ENCODE measurements at regions not wholly inside any gene's neighbourhood (a gene's known extent, or its start where the extent isn't known, plus 50 kb on each side); places are given as distances from the start of the nearest gene placed in this dataset.

DNA sequence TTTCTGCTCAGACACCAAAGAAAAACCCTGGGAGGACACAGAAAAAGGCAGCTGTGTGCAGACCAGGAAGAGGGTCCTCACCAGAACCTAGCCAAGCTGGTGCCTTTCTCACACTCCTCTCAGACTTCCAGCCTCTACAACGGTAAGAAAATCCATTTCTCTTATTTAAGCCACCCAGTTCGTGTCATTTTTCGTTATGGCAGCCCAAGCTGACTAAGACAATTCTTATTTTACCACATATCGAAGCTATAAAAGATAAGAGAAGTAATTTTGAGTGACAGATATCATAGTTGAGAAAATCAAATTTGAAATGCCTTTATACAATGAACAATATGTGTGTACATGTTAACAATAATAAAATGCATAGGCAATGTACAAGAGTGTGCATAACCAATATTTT is 219.5 kb downstream of the CBLN2 start:
- Mint-ChIP-seq H3K27me3 (ENCODE audit: unreplicated experiment) (no peaks in the 10 kb centered on the region), H3K27ac (ENCODE audit: unreplicated experiment) (no peak overlapping the region), H3K9me3 (ENCODE audit: unreplicated experiment) (no peaks in the 10 kb centered on the region), H3K36me3 (ENCODE audit: unreplicated experiment) (no peaks in the 10 kb centered on the region), H3K4me1 (ENCODE audit: low read depth, unreplicated experiment) (no peaks in the 10 kb centered on the region), H3K4me3 (ENCODE audit: unreplicated experiment) (no peak overlapping the region)
- TF ChIP-seq, protein P1, sequence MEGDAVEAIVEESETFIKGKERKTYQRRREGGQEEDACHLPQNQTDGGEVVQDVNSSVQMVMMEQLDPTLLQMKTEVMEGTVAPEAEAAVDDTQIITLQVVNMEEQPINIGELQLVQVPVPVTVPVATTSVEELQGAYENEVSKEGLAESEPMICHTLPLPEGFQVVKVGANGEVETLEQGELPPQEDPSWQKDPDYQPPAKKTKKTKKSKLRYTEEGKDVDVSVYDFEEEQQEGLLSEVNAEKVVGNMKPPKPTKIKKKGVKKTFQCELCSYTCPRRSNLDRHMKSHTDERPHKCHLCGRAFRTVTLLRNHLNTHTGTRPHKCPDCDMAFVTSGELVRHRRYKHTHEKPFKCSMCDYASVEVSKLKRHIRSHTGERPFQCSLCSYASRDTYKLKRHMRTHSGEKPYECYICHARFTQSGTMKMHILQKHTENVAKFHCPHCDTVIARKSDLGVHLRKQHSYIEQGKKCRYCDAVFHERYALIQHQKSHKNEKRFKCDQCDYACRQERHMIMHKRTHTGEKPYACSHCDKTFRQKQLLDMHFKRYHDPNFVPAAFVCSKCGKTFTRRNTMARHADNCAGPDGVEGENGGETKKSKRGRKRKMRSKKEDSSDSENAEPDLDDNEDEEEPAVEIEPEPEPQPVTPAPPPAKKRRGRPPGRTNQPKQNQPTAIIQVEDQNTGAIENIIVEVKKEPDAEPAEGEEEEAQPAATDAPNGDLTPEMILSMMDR (IDR thresholded peaks at IDR 0.05; ENCODE audit: partially characterized antibody, unreplicated experiment), result no peak
- no peak for DNase-seq

DNA sequence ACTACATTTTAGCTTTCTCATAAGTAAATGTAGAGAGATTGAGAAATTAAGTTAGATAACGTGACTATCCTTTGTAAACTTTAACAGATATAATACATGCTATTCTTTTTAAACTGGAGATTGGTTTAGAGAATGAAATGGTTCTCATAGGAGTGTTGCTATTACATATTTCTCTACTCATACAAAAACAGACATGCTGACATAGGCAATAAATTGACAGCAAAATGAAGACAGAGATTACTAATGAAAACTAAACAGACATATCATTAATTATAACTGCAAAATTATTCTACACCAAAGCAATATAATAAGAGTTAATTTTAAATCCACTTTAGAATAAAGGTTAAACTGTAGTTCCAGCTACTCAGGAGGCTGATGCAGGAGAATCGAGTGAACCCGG is 227.6 kb downstream of the CBLN2 start:
- TF ChIP-seq, protein P1 (IDR thresholded peaks at IDR 0.05; ENCODE audit: partially characterized antibody, unreplicated experiment), result no peak
- Mint-ChIP-seq H3K4me1 (ENCODE audit: low read depth, unreplicated experiment) (no peaks in the 10 kb centered on the region), H3K27me3 (ENCODE audit: unreplicated experiment) (no peaks in the 10 kb centered on the region), H3K27ac (ENCODE audit: unreplicated experiment) (no peak overlapping the region), H3K4me3 (ENCODE audit: unreplicated experiment) (no peak overlapping the region), H3K9me3 (ENCODE audit: unreplicated experiment) (no peaks in the 10 kb centered on the region), H3K36me3 (ENCODE audit: unreplicated experiment) (no peaks in the 10 kb centered on the region)
- DNase-seq, result no peak

DNA sequence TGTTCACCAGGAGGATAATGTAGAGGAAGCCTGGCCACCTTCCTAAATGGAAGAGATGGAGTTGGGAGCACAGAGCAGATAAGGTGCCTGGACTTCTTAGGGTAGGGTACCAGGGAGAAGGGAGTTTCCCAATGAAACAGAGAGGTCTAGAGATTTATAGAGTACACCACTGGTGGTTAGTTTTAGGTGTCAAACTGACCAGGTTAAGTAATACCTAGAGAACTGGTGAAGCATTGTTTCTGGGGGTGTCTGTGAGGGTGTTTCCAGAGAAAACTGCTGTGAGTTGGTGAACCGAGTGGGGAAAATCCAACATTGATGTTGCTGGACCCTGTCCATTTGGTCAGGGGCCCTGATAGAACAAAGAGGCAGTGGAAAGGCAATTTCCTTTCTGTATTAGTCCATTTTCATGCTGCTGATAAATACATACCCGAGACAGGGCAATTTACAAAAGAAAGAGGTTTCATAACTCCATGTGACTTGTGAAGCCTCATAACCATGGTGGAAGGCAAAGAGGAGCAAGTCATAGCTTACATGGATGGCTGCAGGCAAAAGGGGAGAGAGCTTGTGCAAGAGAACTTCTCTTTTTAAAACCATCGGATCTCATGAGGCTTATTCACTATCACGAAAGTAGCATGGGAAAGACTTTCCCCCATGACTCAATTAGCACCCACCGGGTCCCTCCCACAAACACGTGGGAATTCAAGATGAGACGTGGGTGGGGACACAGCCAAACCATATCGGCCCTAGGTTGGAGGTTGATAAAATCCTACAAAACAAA is 260.8 kb downstream of the CBLN2 start:
- no peaks in the 10 kb centered on the region for H3K27me3 Mint-ChIP-seq (ENCODE audit: unreplicated experiment)
- no peak overlapping the region for H3K27ac Mint-ChIP-seq (ENCODE audit: unreplicated experiment)
- no peak for DNase-seq
- no peaks in the 10 kb centered on the region for H3K9me3 Mint-ChIP-seq (ENCODE audit: unreplicated experiment)
- no peaks in the 10 kb centered on the region for H3K4me1 Mint-ChIP-seq (ENCODE audit: low read depth, unreplicated experiment)
- H3K4me3 Mint-ChIP-seq (ENCODE audit: unreplicated experiment), result no peak overlapping the region
- no peaks in the 10 kb centered on the region for H3K36me3 Mint-ChIP-seq (ENCODE audit: unreplicated experiment)
- TF ChIP-seq, protein P1 (IDR thresholded peaks at IDR 0.05; ENCODE audit: partially characterized antibody, unreplicated experiment), result no peak

DNA sequence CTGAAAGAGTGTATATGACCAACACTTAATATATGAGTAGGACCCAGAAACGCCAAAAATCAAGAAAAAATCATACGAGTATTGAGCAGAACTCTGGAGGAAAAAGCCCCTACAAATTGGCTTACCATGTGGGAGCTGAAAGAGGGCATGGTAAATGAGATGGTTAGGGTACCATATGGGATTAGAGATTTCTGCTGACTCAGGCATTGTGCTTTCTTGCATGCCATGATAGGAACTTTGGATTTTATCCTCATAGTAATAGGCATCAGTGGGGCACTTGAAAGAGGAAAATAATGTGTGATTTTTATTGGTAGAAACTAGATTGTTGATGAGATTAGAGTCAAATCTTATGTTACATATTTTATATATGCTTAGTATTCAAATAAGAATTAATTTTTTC is 271.1 kb downstream of the CBLN2 start:
- Mint-ChIP-seq H3K27me3 (ENCODE audit: unreplicated experiment) (no peaks in the 10 kb centered on the region), H3K9me3 (ENCODE audit: unreplicated experiment) (no peaks in the 10 kb centered on the region)

DNA sequence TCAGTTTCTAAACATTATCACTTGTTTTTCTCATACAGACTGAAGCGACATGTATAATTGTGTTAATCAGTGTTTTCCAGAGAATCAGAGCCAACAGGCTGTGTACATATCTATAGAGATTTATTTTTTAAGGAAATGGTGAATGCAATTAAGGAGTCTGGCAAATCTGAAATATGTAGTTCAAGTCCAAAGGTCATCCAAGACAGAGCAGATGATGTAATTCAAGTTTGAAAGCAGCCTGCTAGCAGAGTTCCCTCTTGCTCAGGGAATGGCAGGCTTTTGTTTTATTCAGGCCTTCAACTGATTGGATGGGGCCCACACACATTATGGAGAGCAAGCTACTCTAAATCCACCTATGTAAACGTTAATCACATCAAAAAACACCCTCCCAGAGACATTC is 282.6 kb downstream of the CBLN2 start:
- Mint-ChIP-seq H3K27ac (ENCODE audit: unreplicated experiment) (no peak overlapping the region), H3K9me3 (ENCODE audit: unreplicated experiment) (no peaks in the 10 kb centered on the region), H3K4me1 (ENCODE audit: low read depth, unreplicated experiment) (no peaks in the 10 kb centered on the region), H3K27me3 (ENCODE audit: unreplicated experiment) (no peaks in the 10 kb centered on the region), H3K4me3 (ENCODE audit: unreplicated experiment) (no peak overlapping the region), H3K36me3 (ENCODE audit: unreplicated experiment) (no peaks in the 10 kb centered on the region)
- TF ChIP-seq, protein P1 (IDR thresholded peaks at IDR 0.05; ENCODE audit: partially characterized antibody, unreplicated experiment), result no peak
- no peak for DNase-seq

More for the DNA sequence above, 271.1 kb downstream of the CBLN2 start:
- H3K36me3 Mint-ChIP-seq (ENCODE audit: unreplicated experiment), result no peaks in the 10 kb centered on the region
- no peak overlapping the region for H3K27ac Mint-ChIP-seq (ENCODE audit: unreplicated experiment)
- H3K4me3 Mint-ChIP-seq (ENCODE audit: unreplicated experiment), result no peak overlapping the region
- TF ChIP-seq, protein P1 (IDR thresholded peaks at IDR 0.05; ENCODE audit: partially characterized antibody, unreplicated experiment), result no peak
- no peak for DNase-seq
- no peaks in the 10 kb centered on the region for H3K4me1 Mint-ChIP-seq (ENCODE audit: low read depth, unreplicated experiment)
